DMS53 (cell line): ENCODE measurements at regions not wholly inside any gene's neighbourhood (a gene's known extent, or its start where the extent isn't known, plus 50 kb on each side); places are given as distances from the start of the nearest gene placed in this dataset.

Experiments used
- DNase-seq: peaks from one replicate; lab custom pipeline; 2025; lab: John Stamatoyannopoulos, UW

- DNase-seq: no peak
Measured at GRCh38 chr1:70891051-70891843, 156.4 kb downstream of the PTGER3 start.

- no peak for DNase-seq
Measured at GRCh38 chr1:70892140-70892539, 155.5 kb downstream of the PTGER3 start.

GRCh38 chr1:70892930-70893329, 154.7 kb downstream of the PTGER3 start:
- DNase-seq: no peak

DNA sequence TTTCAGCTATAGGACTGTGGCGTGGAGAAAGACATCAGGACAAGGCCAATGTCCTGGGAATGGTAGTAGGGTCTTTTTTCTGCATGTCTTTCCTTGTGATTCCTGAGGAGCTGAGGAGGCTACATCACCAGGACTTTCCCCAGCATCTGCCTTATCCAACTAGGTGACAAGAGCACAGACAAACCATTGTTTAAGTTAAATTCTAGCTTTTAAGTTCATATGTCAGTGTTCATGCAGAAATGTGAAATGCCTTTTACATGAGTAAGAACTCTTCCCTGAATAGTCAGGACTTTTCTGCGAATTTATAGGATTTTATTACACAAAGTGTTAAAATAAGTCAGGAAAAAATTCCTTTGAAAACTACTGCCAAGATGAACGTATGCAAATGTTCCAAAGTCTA, 154.2 kb downstream of the PTGER3 start:
- no peak for DNase-seq

DNA sequence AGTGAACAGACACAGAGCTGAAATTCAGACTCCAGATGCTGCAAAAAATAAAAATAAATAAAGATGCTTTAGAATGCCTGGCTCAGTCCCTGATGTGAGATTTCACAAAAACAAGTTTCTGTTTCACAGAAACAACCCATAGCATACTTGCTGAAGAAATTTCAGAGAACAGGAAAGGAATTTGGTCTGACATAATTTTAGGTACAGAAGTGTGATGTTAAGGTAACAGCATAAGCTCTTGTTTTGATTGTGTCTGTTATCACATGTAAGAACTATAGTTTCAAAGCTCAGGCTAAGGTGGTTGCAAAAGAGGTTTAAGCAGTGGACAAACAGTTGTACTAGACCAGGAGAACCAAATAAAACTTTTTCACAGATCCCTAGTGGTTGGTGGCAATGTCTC, 152.1 kb downstream of the PTGER3 start:
- no peak for DNase-seq

GRCh38 chr1:70896224-70896623, 151.4 kb downstream of the PTGER3 start:
- peak; percentile 53 for DNase-seq

GRCh38 chr1:70897273-70897672, 150.3 kb downstream of the PTGER3 start:
- no peak for DNase-seq

DNA sequence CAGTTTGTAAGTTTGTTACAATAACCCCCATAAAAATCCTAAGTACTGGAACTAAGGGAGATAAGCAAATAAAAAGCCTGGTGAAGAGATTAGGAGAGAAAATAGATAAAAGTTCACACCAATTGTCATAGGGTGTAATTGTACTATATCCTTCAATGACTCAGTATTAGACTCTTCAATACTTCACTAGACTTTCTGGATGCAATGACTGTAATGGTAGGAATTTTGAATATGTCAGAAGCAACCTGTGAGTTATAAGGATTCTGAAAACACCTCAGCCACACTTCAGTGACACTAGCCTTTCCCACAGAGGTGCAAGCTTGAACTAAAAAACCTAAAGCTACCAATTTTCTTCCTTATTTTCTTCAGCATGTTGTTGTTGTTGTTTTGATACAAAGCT, 147.9 kb downstream of the PTGER3 start:
- DNase-seq: no peak

DNA sequence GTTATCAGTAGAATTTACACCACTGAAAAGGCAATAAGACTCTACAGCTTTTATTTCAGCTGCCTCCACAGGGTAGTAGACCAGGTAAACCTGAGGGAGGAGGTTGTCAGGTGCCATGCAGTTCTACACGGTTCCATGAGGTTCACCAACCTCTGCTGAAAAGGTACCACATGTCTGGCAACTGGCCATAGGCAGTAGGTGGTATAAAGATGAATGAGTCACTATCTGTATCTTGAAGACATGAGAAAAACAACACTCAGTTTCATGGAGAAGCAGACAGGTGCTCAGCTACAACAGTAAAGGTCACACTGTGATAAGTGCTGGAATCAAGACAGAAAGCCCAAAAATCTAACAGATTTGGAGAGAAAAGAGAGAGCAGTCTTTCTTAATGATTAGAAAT, 145.4 kb downstream of the PTGER3 start:
- DNase-seq: no peak

- no peak for DNase-seq
Measured at GRCh38 chr1:70906800-70907199, 140.8 kb downstream of the PTGER3 start.

GRCh38 chr1:70907563-70908310, 139.9 kb downstream of the PTGER3 start:
- DNase-seq: no peak

GRCh38 chr1:70909262-70909822, 138.3 kb downstream of the PTGER3 start:
- no peak for DNase-seq

DNA sequence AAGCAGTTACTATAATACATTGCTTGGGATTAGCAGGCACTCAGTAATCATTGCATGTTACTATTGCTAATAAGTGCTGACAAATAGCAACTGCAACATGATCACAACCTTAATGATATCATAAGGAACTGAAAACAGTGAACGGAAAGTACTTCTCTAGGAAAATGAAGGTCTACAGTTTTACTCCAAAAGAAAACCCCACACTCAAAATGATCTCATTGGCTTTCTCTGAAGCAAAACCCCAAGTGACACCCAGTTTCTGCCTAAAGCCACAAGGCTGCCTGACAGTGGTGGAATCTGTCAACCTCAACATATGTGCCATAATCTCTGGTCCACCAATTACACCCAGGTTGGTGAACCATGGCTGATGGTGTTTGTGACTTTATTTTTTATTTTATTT, 137.6 kb downstream of the PTGER3 start:
- no peak for DNase-seq

GRCh38 chr1:70911861-70912260, 135.8 kb downstream of the PTGER3 start:
- no peak for DNase-seq

DNA sequence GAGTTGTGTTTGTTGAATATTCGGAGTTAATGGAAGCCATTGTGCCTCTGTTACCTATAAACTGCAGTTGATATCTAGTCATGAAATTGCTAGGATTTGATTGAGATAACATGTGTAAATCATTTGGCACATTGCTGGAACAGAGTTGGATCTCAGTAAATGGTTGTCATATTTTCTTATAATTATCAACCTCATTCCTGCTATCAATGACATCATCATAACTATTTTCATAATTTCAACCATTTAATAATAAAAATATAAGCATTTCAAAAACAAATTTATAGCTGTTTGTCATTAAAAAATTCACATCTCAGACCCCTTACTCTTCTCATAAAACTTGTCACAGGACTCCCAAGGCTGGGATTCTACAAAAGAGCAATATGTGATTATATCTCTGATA, 133.4 kb downstream of the PTGER3 start:
- no peak for DNase-seq

GRCh38 chr1:70915258-70916033, 132.2 kb downstream of the PTGER3 start:
- no peak for DNase-seq

DNA sequence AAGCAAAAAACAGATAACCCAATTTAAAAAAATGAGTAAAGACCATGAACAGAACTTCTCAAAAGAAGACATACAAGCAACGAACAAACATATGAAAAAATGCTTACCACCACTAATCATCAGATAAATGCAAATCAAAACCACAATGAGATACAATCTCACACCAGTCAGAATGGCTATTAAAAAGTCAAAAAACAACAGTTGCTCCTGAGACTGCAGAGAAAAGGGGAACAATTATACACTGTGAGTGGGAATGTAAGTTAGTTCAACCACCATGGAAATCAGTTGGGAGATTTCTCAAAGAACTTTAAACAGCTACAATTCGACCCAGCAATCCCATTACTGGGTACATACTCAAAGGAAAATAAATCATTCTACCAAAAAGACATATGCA, 131.6 kb downstream of the PTGER3 start:
- no peak for DNase-seq

- no peak for DNase-seq
Measured at GRCh38 chr1:70919706-70920323, 127.8 kb downstream of the PTGER3 start.
